Mucosa of rectum (tissue), 2 donors: ENCODE measurements at regions not wholly inside any gene's neighbourhood (a gene's known extent, or its start where the extent isn't known, plus 50 kb on each side); places are given as distances from the start of the nearest gene placed in this dataset.

Experiments used
- H3K27ac ChIP-seq, 2 donors: one replicate each; pipeline ENCODE4 v1.7.0; 2013; ENCODE audit warnings: inconsistent platforms in 2 of 2, low read depth in 2 of 2, low read length in 2 of 2
- H3K27me3 ChIP-seq, 2 donors: one replicate each; pipeline ENCODE4 v1.7.0; 2013; ENCODE audit warnings: low read length in 2 of 2; ENCODE audit not compliant: control insufficient read depth in 2 of 2, insufficient read depth in 2 of 2
- H3K36me3 ChIP-seq, 2 donors: one replicate each; pipeline ENCODE4 v1.7.0; 2013; ENCODE audit warnings: low read length in 2 of 2; ENCODE audit not compliant: control insufficient read depth in 2 of 2, insufficient read depth in 2 of 2
- H3K4me1 ChIP-seq, 2 donors: one replicate each; pipeline ENCODE4 v1.7.0; 2013; ENCODE audit warnings: low read length in 2 of 2, mild to moderate bottlenecking in 1 of 2; ENCODE audit not compliant: control insufficient read depth in 2 of 2, insufficient read depth in 2 of 2
- H3K4me3 ChIP-seq, 2 donors: one replicate each; pipeline ENCODE4 v1.7.0; 2013; ENCODE audit warnings: low read length in 2 of 2
- H3K9ac ChIP-seq, 2 donors: one replicate each; pipeline ENCODE4 v1.7.0; 2013; ENCODE audit warnings: low read length in 2 of 2, low read depth in 1 of 2, mild to moderate bottlenecking in 1 of 2
- H3K9me3 ChIP-seq, 2 donors: one replicate each; pipeline ENCODE4 v1.7.0; 2013; ENCODE audit warnings: low read length in 2 of 2; ENCODE audit not compliant: control insufficient read depth in 2 of 2
- donor health status: healthy.
- donor health status: Normal muscosa, but diverticular disease.

DNA sequence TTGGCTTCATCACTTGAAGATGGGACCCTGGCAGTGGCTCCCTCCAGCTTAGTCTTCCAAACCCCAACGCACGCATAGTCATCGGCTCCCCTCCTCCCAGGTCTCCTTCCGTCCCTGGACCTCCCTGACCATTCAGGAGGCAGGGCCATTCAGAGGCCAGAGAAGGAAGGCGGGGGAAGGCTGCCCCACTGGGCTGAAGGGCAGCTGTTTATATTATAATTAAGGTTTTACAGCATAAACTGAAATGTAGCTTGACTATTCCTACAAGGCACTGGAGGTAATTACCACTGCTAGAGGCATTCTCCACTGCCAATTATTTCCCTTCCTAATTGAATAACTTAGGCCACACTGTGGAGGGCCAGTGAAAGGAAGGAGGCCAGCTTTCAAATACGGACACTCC lies 170.6 kb upstream of the PROX1 start:
- Histone ChIP-seq H3K4me3 (no peak overlapping the region), H3K27ac (no peak overlapping the region), H3K27me3 (no peaks in the 10 kb centered on the region), H3K9ac (no peak overlapping the region), H3K36me3 (no peaks in the 10 kb centered on the region), H3K9me3 (no peaks in the 10 kb centered on the region), H3K4me1 (no peaks in the 10 kb centered on the region)

DNA sequence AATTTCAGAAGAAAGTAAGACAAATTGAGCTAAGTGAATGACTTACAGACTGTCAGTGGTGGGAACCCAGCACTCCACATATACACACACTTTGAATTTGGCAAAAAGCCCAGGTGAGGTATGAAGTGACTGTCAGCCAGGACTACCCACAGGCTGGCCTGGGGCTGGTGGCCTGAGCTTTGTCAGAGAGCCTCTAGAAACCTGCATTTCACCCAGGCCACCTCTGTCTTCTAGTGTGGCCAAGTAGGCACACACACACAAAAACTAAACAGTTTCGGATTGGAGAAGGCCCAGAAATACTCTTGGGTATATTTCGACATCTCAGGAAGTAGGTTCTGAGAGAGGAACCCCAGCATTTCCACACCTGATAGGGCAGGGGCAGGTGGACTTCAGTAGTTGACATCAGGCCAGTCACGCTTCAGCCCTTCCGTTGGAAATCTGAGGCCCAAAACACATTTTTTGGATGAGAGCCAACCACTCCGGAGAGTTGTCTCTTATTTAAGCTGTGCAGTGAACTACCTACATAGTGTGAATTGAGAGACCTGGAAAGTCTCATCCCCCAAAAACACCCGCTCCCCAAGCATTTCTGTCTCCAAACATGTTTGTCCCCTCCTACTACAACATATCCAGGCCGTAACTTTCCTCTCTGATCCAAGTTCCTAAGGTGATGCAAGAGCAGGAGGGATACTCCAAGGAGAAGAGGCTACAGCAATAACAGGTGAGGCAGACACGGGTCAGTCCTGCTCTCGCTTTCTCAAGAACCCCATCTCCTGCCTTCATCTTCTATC lies 167.2 kb upstream of the PROX1 start:
- Histone ChIP-seq H3K4me3 (no peak overlapping the region), H3K4me1 (no peaks in the 10 kb centered on the region), H3K27me3 (no peaks in the 10 kb centered on the region), H3K9me3 (no peaks in the 10 kb centered on the region), H3K36me3 (no peaks in the 10 kb centered on the region), H3K9ac (no peak overlapping the region), H3K27ac (no peak overlapping the region)

DNA sequence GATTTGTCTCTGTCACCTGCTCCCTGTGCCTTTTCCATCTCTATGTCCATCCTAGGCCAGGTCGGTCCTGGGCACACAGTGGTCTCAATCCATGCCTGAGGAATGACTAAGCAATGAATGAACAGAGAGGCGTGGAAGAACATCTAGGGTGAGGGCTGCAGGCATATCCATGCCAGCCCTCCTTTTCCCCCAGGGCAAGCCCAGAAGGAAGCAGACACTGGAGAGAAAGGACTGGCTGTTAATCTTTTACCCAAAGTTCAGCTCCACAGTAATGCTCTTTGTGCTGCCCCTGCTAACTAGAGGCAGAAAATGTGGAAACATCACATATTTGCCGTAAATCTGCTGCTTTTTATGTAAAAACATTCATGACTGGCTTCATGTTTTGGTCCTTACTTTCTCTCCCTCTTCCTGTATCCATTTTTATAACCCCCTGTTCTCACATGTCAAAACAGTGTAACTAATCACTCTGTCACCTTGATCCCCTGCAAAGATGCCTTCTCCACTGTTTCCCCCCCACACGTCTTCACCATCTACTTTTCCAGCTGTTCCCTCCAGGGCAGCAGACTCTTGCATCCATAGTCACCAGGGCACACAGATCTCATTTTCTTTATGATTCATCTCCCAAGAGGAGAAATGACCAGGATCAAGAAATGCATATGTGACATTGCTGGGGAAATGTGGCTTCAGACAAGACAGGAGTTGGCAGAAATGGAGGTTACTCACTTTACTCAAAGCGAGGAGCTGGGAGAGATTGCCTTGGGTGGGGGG lies 166.4 kb upstream of the PROX1 start:
- Histone ChIP-seq H3K4me1 (no peaks in the 10 kb centered on the region), H3K9ac (no peak overlapping the region), H3K27me3 (no peaks in the 10 kb centered on the region), H3K4me3 (no peak overlapping the region), H3K27ac (no peak overlapping the region), H3K36me3 (no peaks in the 10 kb centered on the region), H3K9me3 (no peaks in the 10 kb centered on the region)

DNA sequence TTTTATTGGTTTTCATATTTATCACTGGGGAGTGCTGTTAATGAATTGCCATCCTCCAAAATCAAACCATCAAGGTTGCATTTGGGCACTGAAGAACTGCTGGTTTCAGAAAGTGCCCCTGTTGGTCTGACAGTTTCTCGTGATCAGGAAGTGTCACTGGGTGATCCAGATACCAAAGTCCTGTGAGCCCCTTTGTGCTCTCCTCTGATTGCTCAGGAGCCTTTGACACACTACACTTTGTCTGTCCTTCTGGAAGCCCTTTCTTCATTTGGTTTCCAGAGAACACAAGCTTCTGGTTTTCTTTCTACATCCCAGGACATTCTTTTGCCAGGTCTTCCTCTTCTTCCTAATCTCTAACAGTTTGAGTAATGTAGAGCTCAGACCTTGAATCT lies 165.8 kb upstream of the PROX1 start:
- no peaks in the 10 kb centered on the region for H3K4me1 ChIP-seq
- H3K27me3 ChIP-seq = no peaks in the 10 kb centered on the region
- H3K9me3 ChIP-seq = no peaks in the 10 kb centered on the region
- H3K4me3 ChIP-seq = no peak overlapping the region
- H3K9ac ChIP-seq = no peak overlapping the region
- no peaks in the 10 kb centered on the region for H3K36me3 ChIP-seq
- no peak overlapping the region for H3K27ac ChIP-seq

DNA sequence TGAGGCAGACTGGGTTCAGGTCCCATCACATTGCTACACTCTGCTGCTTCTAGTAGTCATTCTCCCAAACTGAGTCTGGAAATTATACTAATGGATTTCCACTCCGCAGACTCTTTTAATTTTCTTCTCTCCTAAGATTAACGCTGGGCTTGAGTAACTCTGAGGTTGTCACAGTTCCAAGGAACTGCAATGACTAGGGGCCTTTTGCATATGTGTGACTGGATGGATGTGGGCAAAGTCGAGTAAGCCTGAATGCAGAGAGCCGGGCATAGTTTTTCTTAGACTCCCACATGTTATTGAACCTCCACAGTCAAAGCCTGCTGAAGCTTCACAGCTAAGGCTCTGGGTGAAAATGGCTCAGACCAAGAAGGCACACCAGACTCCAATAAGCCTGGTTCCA lies 160.9 kb upstream of the PROX1 start:
- Histone ChIP-seq H3K9ac (no peak overlapping the region), H3K27ac (no peak overlapping the region), H3K9me3 (no peaks in the 10 kb centered on the region), H3K4me1 (no peaks in the 10 kb centered on the region), H3K36me3 (no peaks in the 10 kb centered on the region), H3K4me3 (no peak overlapping the region), H3K27me3 (no peaks in the 10 kb centered on the region)

DNA sequence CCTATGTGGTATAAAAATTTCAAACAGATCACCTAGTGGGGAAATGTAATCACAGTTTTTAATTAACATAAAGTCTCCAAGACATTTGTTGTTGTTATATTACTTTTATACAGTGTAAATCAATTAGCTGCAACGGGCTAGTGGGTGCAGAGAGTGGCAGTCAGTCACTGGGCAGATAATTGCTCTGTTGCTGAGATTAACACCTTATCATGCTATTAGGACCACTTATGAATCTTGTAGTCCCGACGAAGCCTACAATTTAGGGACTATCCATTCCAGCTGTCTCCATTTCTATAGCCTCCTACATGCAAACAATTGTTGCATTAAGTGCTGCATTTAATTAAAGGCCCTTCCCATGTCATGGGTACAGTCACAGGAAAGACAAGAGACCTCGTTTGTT lies 158.9 kb upstream of the PROX1 start:
- no peak overlapping the region for H3K9ac ChIP-seq
- no peak overlapping the region for H3K4me3 ChIP-seq
- H3K9me3 ChIP-seq = no peaks in the 10 kb centered on the region
- no peaks in the 10 kb centered on the region for H3K4me1 ChIP-seq
- no peak overlapping the region for H3K27ac ChIP-seq
- no peaks in the 10 kb centered on the region for H3K27me3 ChIP-seq
- no peaks in the 10 kb centered on the region for H3K36me3 ChIP-seq

DNA sequence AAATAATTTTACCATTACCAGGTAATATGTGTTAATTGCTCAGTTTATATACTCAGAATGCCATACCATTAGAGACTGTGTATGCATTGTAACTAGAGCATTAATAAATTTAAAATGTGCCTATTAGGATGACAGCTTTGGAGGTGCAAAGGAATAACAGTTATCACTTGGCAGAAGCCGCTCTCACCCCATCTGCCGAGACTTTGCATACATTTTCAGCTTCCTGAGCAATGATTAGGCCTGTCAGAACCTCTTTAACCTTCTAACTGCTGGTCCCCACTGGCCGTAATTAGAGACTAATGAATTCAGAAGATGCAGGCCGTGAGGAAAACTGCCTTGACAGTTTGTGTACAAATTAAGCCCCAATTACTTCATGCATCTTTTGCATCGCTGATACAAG lies 158.0 kb upstream of the PROX1 start:
- Histone ChIP-seq H3K36me3 (no peaks in the 10 kb centered on the region), H3K9me3 (no peaks in the 10 kb centered on the region), H3K9ac (no peak overlapping the region), H3K27ac (no peak overlapping the region), H3K4me3 (no peak overlapping the region), H3K27me3 (no peaks in the 10 kb centered on the region), H3K4me1 (no peaks in the 10 kb centered on the region)

DNA sequence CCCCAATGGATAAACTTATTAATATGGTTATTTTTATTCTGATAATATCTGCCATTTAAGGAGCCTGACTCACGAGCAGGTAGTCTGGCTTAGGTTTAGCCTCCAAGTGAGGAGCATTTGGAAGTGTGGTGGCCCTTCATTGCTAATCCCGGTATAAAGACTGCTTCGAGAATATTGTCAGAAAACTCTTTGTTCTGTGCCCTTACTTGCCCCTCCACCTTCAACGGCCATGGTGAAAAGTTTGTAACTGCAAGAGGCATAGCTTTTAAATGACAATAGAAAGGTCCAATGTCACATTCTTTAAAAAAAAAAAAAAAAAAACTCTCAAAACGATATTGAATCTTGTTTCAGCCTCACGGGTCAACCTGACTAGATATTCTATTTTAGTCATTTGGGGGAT lies 157.4 kb upstream of the PROX1 start:
- no peaks in the 10 kb centered on the region for H3K27me3 ChIP-seq
- H3K27ac ChIP-seq = no peak overlapping the region
- H3K4me3 ChIP-seq = no peak overlapping the region
- no peak overlapping the region for H3K9ac ChIP-seq
- no peaks in the 10 kb centered on the region for H3K36me3 ChIP-seq
- no peaks in the 10 kb centered on the region for H3K9me3 ChIP-seq
- no peaks in the 10 kb centered on the region for H3K4me1 ChIP-seq

DNA sequence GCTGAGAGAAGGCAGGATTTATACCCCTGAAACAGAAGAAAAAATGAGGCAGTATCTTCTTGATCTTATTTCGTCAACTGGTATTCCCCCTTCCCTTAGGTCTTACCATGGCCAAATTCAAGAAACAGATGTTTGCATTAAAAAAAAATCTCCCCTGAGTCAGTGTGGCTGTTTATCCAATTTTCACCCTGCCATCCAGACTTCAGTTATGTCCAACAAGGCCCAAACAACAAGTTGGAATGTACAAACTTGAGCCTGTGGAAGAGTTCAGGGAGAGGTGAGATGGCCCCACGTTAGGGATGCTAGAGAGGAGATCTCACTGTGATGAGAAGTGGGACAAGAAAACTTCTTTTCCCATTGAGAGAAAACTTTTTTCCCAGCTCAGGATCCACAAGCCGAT lies 147.2 kb upstream of the PROX1 start:
- H3K4me3 ChIP-seq = no peak overlapping the region
- H3K27ac ChIP-seq = no peak overlapping the region
- H3K9me3 ChIP-seq = no peaks in the 10 kb centered on the region
- no peak overlapping the region for H3K9ac ChIP-seq
- H3K4me1 ChIP-seq = no peaks in the 10 kb centered on the region
- H3K27me3 ChIP-seq = no peaks in the 10 kb centered on the region
- no peaks in the 10 kb centered on the region for H3K36me3 ChIP-seq

DNA sequence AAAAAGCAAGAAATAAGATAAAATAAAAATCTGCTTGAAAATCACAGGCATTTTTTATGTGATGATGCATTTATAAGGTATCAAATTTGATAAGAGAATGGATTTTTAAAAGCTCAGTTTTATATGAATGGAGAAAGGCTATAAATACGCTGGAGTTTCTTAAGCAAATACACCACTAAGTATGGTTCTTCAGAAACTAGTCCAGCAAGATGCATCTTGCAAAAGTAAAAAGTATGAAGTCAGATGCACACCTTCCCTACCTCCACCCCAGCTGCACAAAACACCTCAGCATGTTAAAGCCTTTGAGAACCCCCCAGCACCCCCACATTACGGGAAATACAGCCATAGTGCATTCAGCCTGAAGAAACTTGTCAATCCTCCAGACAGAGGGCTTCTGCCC lies 143.1 kb upstream of the PROX1 start:
- Histone ChIP-seq H3K4me1 (no peaks in the 10 kb centered on the region), H3K4me3 (no peak overlapping the region), H3K27me3 (no peaks in the 10 kb centered on the region), H3K9ac (no peak overlapping the region), H3K27ac (no peak overlapping the region), H3K9me3 (no peaks in the 10 kb centered on the region), H3K36me3 (no peaks in the 10 kb centered on the region)
